ENCODE measurements at regions not wholly inside any gene's neighbourhood (a gene's known extent, or its start where the extent isn't known, plus 50 kb on each side); places are given as distances from the start of the nearest gene placed in this dataset.

- ChIA-PET CTCF (ENCODE audit: low intra/inter-chr PET ratio) (no interaction called here), POLR2A (no interaction called here)
- no peak overlapping the region for H3K9ac ChIP-seq (ENCODE audit: insufficient read depth in 1 of 2, low read depth in 2 of 2, low read length in 2 of 2)
- DNase-seq (ENCODE audit: extremely low read depth in 1 of 4, low spot score in 3 of 4): no peak
- no peak overlapping the region for H2AFZ ChIP-seq (ENCODE audit: low read depth, low read length)
- no peak for TF ChIP-seq CEBPG (CRISPR knock-in tag; IDR thresholded peaks at IDR 0.05)
- no peak for TF ChIP-seq CEBPG (tag; conservative IDR thresholded peaks at IDR 0.05 in 1 of 2, IDR thresholded peaks at IDR 0.05 in 1 of 2)
- TF ChIP-seq ZNF699 (CRISPR knock-in tag; IDR thresholded peaks at IDR 0.05; ENCODE audit: insufficient replicate concordance): no peak
- TF ChIP-seq C11orf30 (IDR thresholded peaks at IDR 0.05; ENCODE audit: low read depth): peak; percentile 12; the same call in 1 of the 2 replicates
- no peaks in the 10 kb centered on the region for H4K20me1 ChIP-seq (replicated peaks; ENCODE audit: control insufficient read depth, insufficient read depth, low read length)
- no peaks in the 10 kb centered on the region for H3K9me1 ChIP-seq (ENCODE audit: control insufficient read depth, insufficient read depth, low read length)
- H3K36me3 ChIP-seq (ENCODE audit: control insufficient read depth, insufficient read depth, low read length): no peaks in the 10 kb centered on the region
- H3K4me2 ChIP-seq (ENCODE audit: insufficient read depth, low read length): no peak overlapping the region
- intact Hi-C loops (cut with micrococcal nuclease): no loop called here
- WGBS (ENCODE audit: insufficient coverage, low coverage, missing lambda C conversion rate): 0% methylated on average over 1 of the region's 1 CpG
- BruUV-seq (replicated peaks): no TSS peak
- H3K79me2 ChIP-seq (ENCODE audit: control insufficient read depth, insufficient read depth, low read length): no peaks in the 10 kb centered on the region
- no peak for FAIRE-seq
- no peaks in the 10 kb centered on the region for H3K4me1 ChIP-seq (replicated peaks in 1 of 2; ENCODE audit: control insufficient read depth in 2 of 2, insufficient read depth in 2 of 2, low read length in 2 of 2)
- H3K4me3 ChIP-seq: no peak overlapping the region
- no peak for ATAC-seq
- no peaks in the 10 kb centered on the region for H3K27me3 ChIP-seq (ENCODE audit: control insufficient read depth in 2 of 2, insufficient read depth in 2 of 2, low read length in 2 of 2)
- in situ Hi-C loops (cut with MboI): no loop called here
- no peaks in the 10 kb centered on the region; the same call in 1 of the 2 replicates for H3K9me3 ChIP-seq (replicated peaks; ENCODE audit: control insufficient read depth, insufficient read depth, low read depth, low read length)
- H3K27ac ChIP-seq (ENCODE audit: extremely low read depth, low read depth, low read length): no peak overlapping the region
These were observed 967.6 kb upstream of the GJE1 start for GRCh38 chr6:141165002-141165665.

- ChIA-PET POLR2A (no interaction called here), CTCF (ENCODE audit: low intra/inter-chr PET ratio) (no interaction called here)
- no peak for FAIRE-seq
- no peaks in the 10 kb centered on the region for H3K4me1 ChIP-seq (replicated peaks in 1 of 2; ENCODE audit: control insufficient read depth in 2 of 2, insufficient read depth in 2 of 2, low read length in 2 of 2)
- H3K9ac ChIP-seq (ENCODE audit: insufficient read depth in 1 of 2, low read depth in 2 of 2, low read length in 2 of 2): no peak overlapping the region
- in situ Hi-C loops (cut with MboI): no loop called here
- no peak for ATAC-seq
- no peaks in the 10 kb centered on the region for H3K79me2 ChIP-seq (ENCODE audit: control insufficient read depth, insufficient read depth, low read length)
- no peak overlapping the region for H3K4me3 ChIP-seq
- no peak overlapping the region for H3K27ac ChIP-seq (ENCODE audit: extremely low read depth, low read depth, low read length)
- intact Hi-C loops (cut with micrococcal nuclease): no loop called here
- no peak overlapping the region for H3K4me2 ChIP-seq (ENCODE audit: insufficient read depth, low read length)
- TF ChIP-seq ZNF239 (CRISPR knock-in tag; IDR thresholded peaks at IDR 0.05) (no peak), TGIF2 (CRISPR knock-in tag; IDR thresholded peaks at IDR 0.05) (no peak), NFE2L1 (tag; IDR thresholded peaks at IDR 0.05; ENCODE audit: borderline replicate concordance, low read depth) (no peak)
- H3K27me3 ChIP-seq (ENCODE audit: control insufficient read depth in 2 of 2, insufficient read depth in 2 of 2, low read length in 2 of 2): no peaks in the 10 kb centered on the region
- DNase-seq (ENCODE audit: extremely low read depth in 1 of 4, low spot score in 3 of 4): no peak
- H2AFZ ChIP-seq (ENCODE audit: low read depth, low read length): no peak overlapping the region
- no peaks in the 10 kb centered on the region for H3K36me3 ChIP-seq (ENCODE audit: control insufficient read depth, insufficient read depth, low read length)
- WGBS (ENCODE audit: insufficient coverage, low coverage, missing lambda C conversion rate): 2% methylated on average over 4 of the region's 4 CpGs
- no peaks in the 10 kb centered on the region for H3K9me1 ChIP-seq (ENCODE audit: control insufficient read depth, insufficient read depth, low read length)
- no peaks in the 10 kb centered on the region for H4K20me1 ChIP-seq (replicated peaks; ENCODE audit: control insufficient read depth, insufficient read depth, low read length)
- BruUV-seq (replicated peaks): no TSS peak
- H3K9me3 ChIP-seq (replicated peaks; ENCODE audit: control insufficient read depth, insufficient read depth, low read depth, low read length): no peaks in the 10 kb centered on the region; the same call in 1 of the 2 replicates
These were observed 968.5 kb upstream of the GJE1 start for GRCh38 chr6:141164042-141164743.

All from K562 (cell line).